ENCODE measurements at regions not wholly inside any gene's neighbourhood (a gene's known extent, or its start where the extent isn't known, plus 50 kb on each side); places are given as distances from the start of the nearest gene placed in this dataset.

DNA sequence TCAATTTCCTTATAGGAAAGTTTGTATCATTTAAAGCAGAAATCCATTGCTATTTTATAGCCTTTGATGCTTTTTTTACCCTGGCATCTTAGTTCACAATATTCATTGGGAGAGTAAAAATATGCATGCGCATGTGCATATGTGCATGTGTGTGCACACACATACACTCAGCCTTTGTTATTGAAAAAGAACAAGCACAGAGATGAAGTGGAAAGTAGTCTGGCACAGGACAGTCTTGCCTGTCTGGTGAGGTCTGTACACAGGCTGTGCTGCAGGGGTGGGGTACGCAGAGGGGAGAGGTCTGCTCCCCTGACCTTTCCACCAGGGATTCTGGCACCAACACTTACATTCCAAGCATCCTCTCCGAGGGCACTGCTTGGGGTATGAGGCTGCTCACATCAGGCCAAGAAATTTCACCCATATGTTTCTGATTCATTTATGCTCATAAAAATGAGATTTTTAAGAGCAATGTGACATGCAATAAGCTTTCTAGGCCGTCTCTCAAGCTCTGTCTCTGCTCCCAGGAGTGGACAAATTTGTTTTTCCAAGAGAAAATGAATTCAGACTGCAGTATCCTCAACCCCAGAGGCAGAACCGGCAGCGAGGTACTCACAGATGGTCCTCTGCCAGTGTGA is 237.2 kb downstream of the INSIG2 start:
- no peak for TF ChIP-seq FOXJ3 (CRISPR knock-in tag; IDR thresholded peaks at IDR 0.05; ENCODE audit: borderline replicate concordance)
- TF ChIP-seq GRHL2 (CRISPR knock-in tag; IDR thresholded peaks at IDR 0.05; ENCODE audit: insufficient replicate concordance, severe bottlenecking) = no peak
- TF ChIP-seq CTCF (IDR thresholded peaks at IDR 0.05) = no peak
- no peak for TF ChIP-seq CREB1 (CRISPR knock-in tag; IDR thresholded peaks at IDR 0.05)
- TF ChIP-seq JUN (CRISPR knock-in tag; IDR thresholded peaks at IDR 0.05) = no peak

Data from WTC11 (cell line).